ENCODE measurements at regions not wholly inside any gene's neighbourhood (a gene's known extent, or its start where the extent isn't known, plus 50 kb on each side); places are given as distances from the start of the nearest gene placed in this dataset.

- ATAC-seq, result no peak
Measured at GRCh38 chr18:35827903-35828275, 144.6 kb upstream of the RMP24 start.

GRCh38 chr18:35828591-35828990 lies 143.9 kb upstream of the RMP24 start:
- ATAC-seq, result no peak
- TF ChIP-seq ESRRG (CRISPR knock-in tag; IDR thresholded peaks at IDR 0.05) (no peak), ZNF565 (CRISPR knock-in tag; conservative IDR thresholded peaks at IDR 0.05; ENCODE audit: low read depth) (no peak), ZFP3 (CRISPR knock-in tag; IDR thresholded peaks at IDR 0.05) (no peak), POU6F1 (CRISPR knock-in tag; IDR thresholded peaks at IDR 0.05; ENCODE audit: borderline replicate concordance, low read depth) (no peak), BACH2 (CRISPR knock-in tag; IDR thresholded peaks at IDR 0.05; ENCODE audit: borderline replicate concordance) (no peak), TCF4 (CRISPR knock-in tag; IDR thresholded peaks at IDR 0.05; ENCODE audit: borderline replicate concordance) (no peak), ZNF70 (CRISPR knock-in tag; IDR thresholded peaks at IDR 0.05) (no peak), ARNTL (CRISPR knock-in tag; IDR thresholded peaks at IDR 0.05; ENCODE audit: borderline replicate concordance, low read depth) (no peak), OSR1 (CRISPR knock-in tag; IDR thresholded peaks at IDR 0.05) (no peak), ZFP30 (CRISPR knock-in tag; IDR thresholded peaks at IDR 0.05) (no peak), ZC3H10 (CRISPR knock-in tag; IDR thresholded peaks at IDR 0.05) (no peak), CREB5 (CRISPR knock-in tag; IDR thresholded peaks at IDR 0.05; ENCODE audit: low read depth) (no peak), RARB (CRISPR knock-in tag; IDR thresholded peaks at IDR 0.05) (no peak), ISL1 (CRISPR knock-in tag; IDR thresholded peaks at IDR 0.05) (no peak), TOX (CRISPR knock-in tag; IDR thresholded peaks at IDR 0.05; ENCODE audit: borderline replicate concordance) (no peak), CSDC2 (CRISPR knock-in tag; IDR thresholded peaks at IDR 0.05) (no peak), PATZ1 (CRISPR knock-in tag; IDR thresholded peaks at IDR 0.05; ENCODE audit: borderline replicate concordance) (no peak), GLIS3 (CRISPR knock-in tag; IDR thresholded peaks at IDR 0.05) (no peak)

More at GRCh38 chr18:35827903-35828275, 144.6 kb upstream of the RMP24 start:
- TF ChIP-seq ZNF70 (CRISPR knock-in tag; IDR thresholded peaks at IDR 0.05) (no peak), CSRNP3 (CRISPR knock-in tag; IDR thresholded peaks at IDR 0.05) (no peak), ISL1 (CRISPR knock-in tag; IDR thresholded peaks at IDR 0.05) (no peak), ZNF8 (CRISPR knock-in tag; IDR thresholded peaks at IDR 0.05) (no peak), ARNTL (CRISPR knock-in tag; IDR thresholded peaks at IDR 0.05; ENCODE audit: borderline replicate concordance, low read depth) (no peak), BACH2 (CRISPR knock-in tag; IDR thresholded peaks at IDR 0.05; ENCODE audit: borderline replicate concordance) (no peak)

GRCh38 chr18:35835366-35835765 lies 137.1 kb upstream of the RMP24 start:
- no peak for ATAC-seq
- TF ChIP-seq POU6F1 (CRISPR knock-in tag; IDR thresholded peaks at IDR 0.05; ENCODE audit: borderline replicate concordance, low read depth) (no peak), TCF4 (CRISPR knock-in tag; IDR thresholded peaks at IDR 0.05; ENCODE audit: borderline replicate concordance) (no peak), ZFP30 (CRISPR knock-in tag; IDR thresholded peaks at IDR 0.05) (no peak), GLIS3 (CRISPR knock-in tag; IDR thresholded peaks at IDR 0.05) (no peak), ZC3H10 (CRISPR knock-in tag; IDR thresholded peaks at IDR 0.05) (no peak), ZNF8 (CRISPR knock-in tag; IDR thresholded peaks at IDR 0.05) (no peak), RARB (CRISPR knock-in tag; IDR thresholded peaks at IDR 0.05) (no peak), OSR1 (CRISPR knock-in tag; IDR thresholded peaks at IDR 0.05) (no peak), CSDC2 (CRISPR knock-in tag; IDR thresholded peaks at IDR 0.05) (no peak), PPARA (CRISPR knock-in tag; IDR thresholded peaks at IDR 0.05; ENCODE audit: borderline replicate concordance) (no peak), CREB5 (CRISPR knock-in tag; IDR thresholded peaks at IDR 0.05; ENCODE audit: low read depth) (no peak), CSRNP3 (CRISPR knock-in tag; IDR thresholded peaks at IDR 0.05) (no peak), ZNF70 (CRISPR knock-in tag; IDR thresholded peaks at IDR 0.05) (no peak), PATZ1 (CRISPR knock-in tag; IDR thresholded peaks at IDR 0.05; ENCODE audit: borderline replicate concordance) (no peak)

Data from SK-N-SH treated with all-trans-retinoic acid at 6 μM for 48 hours (cell line).